Thyroid gland (tissue), 4 donors: ENCODE measurements at regions not wholly inside any gene's neighbourhood (a gene's known extent, or its start where the extent isn't known, plus 50 kb on each side); places are given as distances from the start of the nearest gene placed in this dataset.
A peak's percentile ranks its signal among the peaks of the same experiment; 100 is the strongest.
"Not testable (repeated sequence)": the region's sequence is repeated elsewhere in the genome, so short reads cannot be mapped to it uniquely, and the experiment has no call there.

Experiments
- DNase-seq, 2 donors: peaks; one replicate each; pipeline ENCODE4 v3.0.0-alpha.2; 2019
- H3K27ac ChIP-seq, 3 donors: fragments of 200-600 bp; sonication (generic); 1 replicate in 2 of 3; 2 replicates in 1 of 3; pipeline ENCODE4 v1.5.1; 2016 to 2019; ENCODE audit warnings: mild to moderate bottlenecking in 1 of 3, moderate library complexity in 1 of 3
- H3K27me3 ChIP-seq: fragments of 200-600 bp; sonication (generic); one replicate; pipeline ENCODE4 v1.5.1; 2019
- H3K36me3 ChIP-seq, 2 donors: fragments of 200-600 bp; sonication (generic); one replicate each; pipeline ENCODE4 v1.5.1; 2016 to 2019
- H3K4me1 ChIP-seq, 2 donors: fragments of 200-600 bp; sonication (generic); one replicate each; pipeline ENCODE4 v1.5.1; 2017 to 2019
- H3K4me3 ChIP-seq, 3 donors: fragments of 200-600 bp; sonication (generic); replicated peaks in 1 of 3; 1 replicate in 2 of 3; 2 replicates in 1 of 3; pipeline ENCODE4 v1.5.1; 2016; ENCODE audit warnings: mild to moderate bottlenecking in 1 of 3
- H3K9me3 ChIP-seq: fragments of 200-600 bp; sonication (generic); one replicate; pipeline ENCODE4 v1.5.1; 2017
- CTCF ChIP-seq, 6 experiments: fragments of 200-600 bp in 3 of 6; fragments of 450-650 bp in 3 of 6; sonication (generic) in 3 of 6; IDR thresholded peaks; one replicate each; pipeline ENCODE4 v1.5.1; 2016 to 2019; ENCODE audit warnings: antibody characterized with exemption in 6 of 6, mild to moderate bottlenecking in 2 of 6, inconsistent platforms in 1 of 6, moderate library complexity in 1 of 6
- POLR2A ChIP-seq, 2 donors: fragments of 450-650 bp; IDR thresholded peaks; one replicate each; pipeline ENCODE4 v1.6.1; 2017; ENCODE audit warnings: antibody characterized with exemption in 2 of 2, mild to moderate bottlenecking in 2 of 2, moderate library complexity in 1 of 2
- WGBS, 2 donors: methylation state at CpG; one replicate each; pipeline ENCODE4 v1.1.5; 2017; 5-methylcytosine and 5-hydroxymethylcytosine counted together
- intact Hi-C: fragments of 100-400 bp; cut with DNase I; formaldehyde crosslinking; loops from one replicate; pipeline ENCODE4 v1.15.1; 2023

GRCh38 chr3:162701211-162701610, 1204.6 kb downstream of the OTOL1 start:
- 94 to 97% methylated on average over 4 of the region's 4 CpGs for WGBS, 2 donors
- TF ChIP-seq CTCF (IDR thresholded peaks at IDR 0.05) (no peak), POLR2A (IDR thresholded peaks at IDR 0.05) (no peak)
- no peak overlapping the region for H3K4me3 ChIP-seq
- DNase-seq, result no peak
- intact Hi-C loops, result no loop called here
- H3K27me3 ChIP-seq, result no peaks in the 10 kb centered on the region
- H3K27ac ChIP-seq, result no peak overlapping the region
- no peaks in the 10 kb centered on the region for H3K9me3 ChIP-seq
- no peaks in the 10 kb centered on the region for H3K4me1 ChIP-seq
- no peaks in the 10 kb centered on the region for H3K36me3 ChIP-seq

- no peaks in the 10 kb centered on the region for H3K4me1 ChIP-seq
- H3K27me3 ChIP-seq, result no peaks in the 10 kb centered on the region
- 89 to 99% methylated on average over 14 to 27 of the region's 31 CpGs for WGBS, 2 donors
- intact Hi-C loops, result no loop called here
- H3K27ac ChIP-seq, result no peak overlapping the region
- no peak overlapping the region for H3K4me3 ChIP-seq
- no peaks in the 10 kb centered on the region for H3K9me3 ChIP-seq
- DNase-seq, result no peak
- no peaks in the 10 kb centered on the region for H3K36me3 ChIP-seq
- TF ChIP-seq CTCF (IDR thresholded peaks at IDR 0.05) (no peak), POLR2A (IDR thresholded peaks at IDR 0.05) (no peak)
These were observed 1206.3 kb downstream of the OTOL1 start for GRCh38 chr3:162702768-162703385.

- intact Hi-C loops, result no loop called here
- H3K36me3 ChIP-seq, result no peaks in the 10 kb centered on the region
- H3K27ac ChIP-seq, result no peak overlapping the region
- H3K4me1 ChIP-seq, result no peaks in the 10 kb centered on the region
- H3K9me3 ChIP-seq, result no peaks in the 10 kb centered on the region
- no peak overlapping the region for H3K4me3 ChIP-seq
- 53 to 63% methylated on average over 1 of the region's 1 CpG for WGBS, 2 donors
- no peak for DNase-seq
- TF ChIP-seq CTCF (IDR thresholded peaks at IDR 0.05) (no peak), POLR2A (IDR thresholded peaks at IDR 0.05) (no peak)
- no peaks in the 10 kb centered on the region for H3K27me3 ChIP-seq
These were observed 1207.6 kb downstream of the OTOL1 start for GRCh38 chr3:162704238-162704637.

- no peak overlapping the region for H3K27ac ChIP-seq
- H3K27me3 ChIP-seq, result no peaks in the 10 kb centered on the region
- intact Hi-C loops, result no loop called here
- H3K36me3 ChIP-seq, result no peaks in the 10 kb centered on the region
- TF ChIP-seq POLR2A (IDR thresholded peaks at IDR 0.05) (no peak), CTCF (IDR thresholded peaks at IDR 0.05) (no peak)
- WGBS, 2 donors, result 81 to 86% methylated on average over 5 of the region's 5 CpGs
- no peaks in the 10 kb centered on the region for H3K9me3 ChIP-seq
- DNase-seq, result no peak
- no peak overlapping the region for H3K4me3 ChIP-seq
- no peaks in the 10 kb centered on the region for H3K4me1 ChIP-seq
These were observed 1208.3 kb downstream of the OTOL1 start for GRCh38 chr3:162704799-162705385.

GRCh38 chr3:162708394-162708793, 1211.8 kb downstream of the OTOL1 start:
- H3K27me3 ChIP-seq, H3K9me3 ChIP-seq, H3K4me3 ChIP-seq, DNase-seq, H3K4me1 ChIP-seq, intact Hi-C loops, H3K27ac ChIP-seq, H3K36me3 ChIP-seq: not testable (repeated sequence)
- 95 to 96% methylated on average over 2 of the region's 2 CpGs for WGBS, 2 donors

GRCh38 chr3:162708942-162709706, 1212.5 kb downstream of the OTOL1 start:
- H3K27me3 ChIP-seq, H3K4me1 ChIP-seq, H3K27ac ChIP-seq, H3K9me3 ChIP-seq, H3K4me3 ChIP-seq, H3K36me3 ChIP-seq, intact Hi-C loops: not testable (repeated sequence)
- peak in 1 of 2 donors; percentile 4 for DNase-seq
- 82 to 89% methylated on average over 15 of the region's 15 CpGs for WGBS, 2 donors
